GM19025 (cell line): ENCODE measurements at regions not wholly inside any gene's neighbourhood (a gene's known extent, or its start where the extent isn't known, plus 50 kb on each side); places are given as distances from the start of the nearest gene placed in this dataset.

Experiments used
- ATAC-seq: cut with Tn5 transposase; IDR thresholded peaks from one replicate; pipeline ENCODE4 v1.9.1; 2021; ENCODE audit warnings: mild to moderate bottlenecking, low read depth, moderate library complexity; ENCODE audit not compliant: unreplicated experiment

DNA sequence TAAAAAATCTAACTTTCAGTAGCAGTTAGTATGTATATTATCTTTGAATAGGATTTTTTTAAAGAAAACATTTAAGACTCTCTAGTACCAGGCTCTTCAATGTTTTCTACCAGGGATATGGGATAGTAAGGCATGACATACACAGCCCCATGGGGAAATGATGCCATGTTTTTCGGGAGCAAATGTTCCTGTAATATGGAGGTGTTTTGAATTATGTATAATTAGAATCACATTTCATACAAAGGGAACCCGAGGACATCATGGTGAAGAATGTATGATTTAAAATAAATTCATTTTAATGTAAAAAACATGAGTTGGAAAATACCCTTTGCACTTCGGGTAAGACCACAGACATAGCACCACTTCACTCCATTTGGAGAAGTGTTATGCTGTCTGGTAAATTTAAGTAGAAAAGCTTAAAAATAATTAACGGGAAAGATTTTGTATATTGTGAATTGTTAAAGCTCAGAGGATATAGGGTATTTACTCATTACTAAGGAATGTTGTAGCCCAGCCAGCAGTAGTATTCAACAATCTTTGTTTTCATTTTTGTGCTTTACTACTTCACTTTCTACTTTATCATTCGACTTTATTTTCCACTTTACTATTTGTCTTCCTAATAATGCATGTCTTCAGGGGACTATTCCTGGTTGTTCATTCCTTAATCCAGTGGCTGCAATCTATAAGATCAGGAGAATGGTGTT, 2050.7 kb downstream of the ARAP2 start:
- ATAC-seq = no peak

DNA sequence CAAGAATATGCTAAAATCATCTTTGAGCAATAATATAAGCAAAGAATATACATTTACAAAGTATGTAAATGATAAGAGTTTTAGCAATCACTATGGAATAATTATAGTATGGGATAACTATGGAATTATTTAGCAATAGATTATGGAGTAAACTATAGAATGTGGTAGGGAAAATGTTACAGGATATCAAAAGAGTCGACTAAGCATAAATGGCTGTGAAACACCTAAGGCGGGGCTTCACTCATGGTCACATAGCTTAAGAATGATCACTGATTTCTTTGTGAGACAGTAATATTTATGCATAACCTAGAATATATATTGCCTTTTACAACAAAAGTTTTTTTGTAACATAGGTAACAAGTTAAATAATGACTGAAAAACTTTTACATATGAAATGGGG, 2049.7 kb downstream of the ARAP2 start:
- no peak for ATAC-seq

DNA sequence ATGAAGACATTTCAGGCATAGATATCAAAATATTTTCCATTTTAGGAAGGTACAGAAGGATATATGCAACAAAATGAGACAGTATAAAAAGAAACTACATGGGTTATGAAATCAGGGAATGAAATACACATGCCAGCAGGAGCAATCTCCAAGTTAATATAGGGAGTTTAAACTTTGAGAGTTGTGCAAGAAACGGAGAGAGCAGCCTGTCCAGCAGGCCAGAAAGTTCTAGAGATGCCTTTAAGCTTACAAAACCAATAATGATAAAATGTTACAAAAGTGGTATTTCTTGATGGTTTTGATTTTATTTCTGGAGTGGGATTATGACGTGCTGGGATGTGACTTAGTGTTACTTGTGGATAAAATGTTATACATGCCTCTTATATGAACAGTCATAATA, 2047.9 kb downstream of the ARAP2 start:
- ATAC-seq = no peak

DNA sequence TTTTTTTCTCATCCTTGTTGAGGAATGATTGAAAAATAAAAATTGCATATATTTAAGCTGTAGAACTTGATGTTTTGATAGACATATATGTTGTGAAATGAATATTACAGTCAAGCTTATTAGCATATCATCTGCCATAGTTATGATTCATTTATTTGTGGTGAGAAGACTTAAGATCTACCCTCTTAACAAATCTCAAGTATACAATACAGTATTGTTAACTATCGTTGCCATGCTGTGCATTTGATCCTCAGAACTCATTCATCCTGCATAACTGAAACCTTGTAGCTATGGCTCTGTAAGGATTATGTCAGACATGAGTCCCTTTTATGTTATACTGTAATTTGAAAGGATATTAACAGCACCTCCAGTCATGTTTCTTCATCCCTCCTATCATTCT, 2045.3 kb downstream of the ARAP2 start:
- no peak for ATAC-seq

DNA sequence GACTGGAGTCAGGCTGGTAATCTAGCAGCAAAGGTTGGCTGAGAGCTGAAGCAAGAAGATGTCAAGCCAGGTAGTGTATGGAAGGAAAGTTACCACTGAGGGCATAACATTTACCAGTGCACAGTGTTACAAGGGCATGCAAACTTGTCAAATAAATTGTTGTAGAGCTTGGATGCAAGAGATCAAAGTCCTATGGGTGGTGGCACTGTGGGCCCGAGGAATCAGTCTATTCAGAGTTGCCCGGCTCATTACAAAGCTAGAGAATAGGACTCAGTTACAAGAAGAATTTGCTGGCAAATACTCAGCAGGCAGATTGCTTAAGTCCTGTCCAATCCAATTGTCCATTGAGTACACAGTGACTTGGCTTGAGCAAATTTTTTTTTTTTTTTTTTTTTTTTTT, 2043.8 kb downstream of the ARAP2 start:
- ATAC-seq = no peak

DNA sequence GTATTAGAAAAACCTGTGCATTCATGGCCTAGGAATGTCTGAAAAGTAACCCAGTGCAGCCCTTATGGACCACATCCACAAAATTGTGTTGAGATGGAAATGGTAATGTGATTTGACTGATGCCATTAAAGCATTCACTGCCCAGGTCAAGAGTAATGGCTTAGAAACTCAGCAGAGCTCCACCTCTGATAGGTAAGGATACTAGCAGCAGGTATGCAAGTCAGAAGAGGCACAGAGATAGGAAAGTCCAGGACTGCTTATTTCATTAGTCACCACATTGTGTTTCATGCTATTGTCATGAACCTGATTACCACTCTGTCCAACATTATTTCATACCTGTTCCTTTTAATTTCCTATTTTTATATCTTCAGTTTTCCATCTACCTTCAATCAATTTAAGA, 2042.2 kb downstream of the ARAP2 start:
- no peak for ATAC-seq

DNA sequence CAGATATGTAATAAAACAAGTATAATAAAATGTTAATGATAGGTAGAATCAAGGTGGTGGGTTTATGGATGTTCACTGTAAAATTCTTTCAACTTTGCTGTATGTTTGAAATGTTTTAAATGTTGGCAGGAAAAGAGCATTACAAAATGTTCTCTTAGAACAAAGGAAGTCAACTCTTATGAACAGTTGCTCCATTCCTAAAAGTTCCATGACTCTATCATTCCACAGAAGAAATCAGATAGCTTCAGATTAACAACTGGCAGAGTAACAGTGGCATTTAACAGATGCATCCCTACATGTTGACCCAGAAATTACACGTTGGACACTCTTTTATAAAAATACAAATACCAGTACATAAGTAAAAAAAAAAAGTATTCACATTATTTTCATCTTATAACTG, 2023.7 kb downstream of the ARAP2 start:
- ATAC-seq = no peak

DNA sequence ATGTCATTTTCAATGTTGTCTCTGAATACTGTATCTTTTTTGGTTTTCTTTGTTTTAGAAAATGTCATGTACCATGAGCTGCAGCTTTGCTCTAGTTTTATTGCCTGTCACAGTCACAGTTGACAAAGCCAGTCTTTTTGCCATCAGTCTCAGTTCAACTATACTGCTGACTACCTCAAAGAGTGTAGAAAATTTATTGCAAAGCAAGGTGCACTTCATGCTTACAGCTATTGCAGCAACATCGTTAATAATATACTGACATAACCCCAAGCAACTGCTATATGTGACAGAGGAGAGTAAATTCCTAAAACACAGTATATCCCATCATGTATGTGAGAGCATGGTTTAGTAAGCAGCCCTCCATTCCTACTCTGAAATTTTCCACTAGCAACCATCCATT, 2022.3 kb downstream of the ARAP2 start:
- ATAC-seq = no peak

DNA sequence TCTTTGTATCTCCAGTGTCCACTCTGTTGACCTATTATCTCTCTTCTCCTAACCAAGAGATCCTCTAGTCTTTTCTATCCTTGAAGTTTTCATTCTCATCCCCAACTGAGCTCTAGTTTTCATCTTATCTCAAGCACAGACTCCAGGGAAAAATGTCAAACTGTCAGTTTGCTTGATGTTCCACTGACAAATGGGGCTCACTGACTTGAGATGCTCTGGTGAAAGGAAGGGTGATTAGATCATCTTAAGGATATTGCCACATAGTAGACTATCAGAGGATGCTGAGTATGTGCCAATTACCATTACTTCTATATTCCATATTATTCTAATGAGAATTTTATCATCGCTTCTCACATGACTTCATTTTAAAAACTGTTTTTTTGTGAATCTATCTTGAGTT, 2008.2 kb downstream of the ARAP2 start:
- no peak for ATAC-seq

DNA sequence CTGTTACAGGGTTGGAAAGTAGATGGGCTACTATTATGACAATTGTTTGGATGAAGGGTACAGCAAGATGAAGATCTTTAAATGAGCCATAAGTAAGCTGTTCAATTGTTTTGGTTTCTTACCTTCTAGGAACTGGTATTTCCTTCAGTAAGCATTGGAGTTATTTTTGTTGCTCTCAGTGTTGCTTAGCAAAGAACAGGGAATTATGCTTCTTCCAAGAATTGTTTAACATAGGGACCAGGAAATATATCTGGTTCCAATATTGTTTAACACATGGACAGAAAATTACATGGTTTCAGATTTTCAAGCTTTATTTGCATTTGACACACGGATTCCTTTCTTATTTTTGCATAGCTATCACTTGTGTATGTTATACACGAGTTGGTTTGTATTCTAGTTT, 1999.0 kb downstream of the ARAP2 start:
- no peak for ATAC-seq

DNA sequence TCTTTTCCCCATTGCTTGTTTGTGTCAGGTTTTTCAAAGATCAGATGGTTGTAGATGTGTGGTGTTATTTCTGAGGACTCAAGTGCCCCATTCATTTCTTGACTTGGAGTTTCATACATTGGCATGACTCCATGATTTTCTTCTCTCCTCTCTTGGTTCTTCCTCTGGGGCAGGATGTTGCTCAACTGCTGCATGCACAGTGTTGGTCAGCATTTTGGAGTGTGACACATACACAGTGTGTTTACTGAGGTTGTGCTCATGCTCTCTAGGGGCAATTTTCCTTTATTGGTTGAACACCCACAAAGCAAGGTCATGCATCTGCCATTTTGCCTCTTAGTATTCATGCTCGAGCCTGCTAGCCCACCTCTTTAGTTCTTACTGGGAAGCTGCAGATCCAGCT, 1993.8 kb downstream of the ARAP2 start:
- no peak for ATAC-seq

DNA sequence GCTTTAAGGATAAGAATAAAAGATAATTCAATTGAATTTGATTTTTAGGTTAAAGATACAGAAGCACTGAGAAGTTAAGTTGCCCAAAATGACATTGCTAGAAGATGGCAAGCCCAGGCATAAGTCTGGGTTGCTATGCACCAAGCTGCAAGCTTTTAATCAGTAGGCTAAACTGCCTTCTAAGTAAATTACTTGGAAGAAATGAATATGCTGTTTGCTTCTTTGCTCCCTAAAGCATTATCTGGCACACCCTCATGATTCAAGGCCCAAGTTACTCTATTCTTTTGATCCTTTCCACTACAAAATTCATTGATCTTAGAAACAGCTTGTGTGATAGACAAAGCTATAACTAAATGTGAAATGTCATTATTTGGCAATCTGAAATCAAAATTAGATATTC, 1991.1 kb downstream of the ARAP2 start:
- ATAC-seq = no peak

DNA sequence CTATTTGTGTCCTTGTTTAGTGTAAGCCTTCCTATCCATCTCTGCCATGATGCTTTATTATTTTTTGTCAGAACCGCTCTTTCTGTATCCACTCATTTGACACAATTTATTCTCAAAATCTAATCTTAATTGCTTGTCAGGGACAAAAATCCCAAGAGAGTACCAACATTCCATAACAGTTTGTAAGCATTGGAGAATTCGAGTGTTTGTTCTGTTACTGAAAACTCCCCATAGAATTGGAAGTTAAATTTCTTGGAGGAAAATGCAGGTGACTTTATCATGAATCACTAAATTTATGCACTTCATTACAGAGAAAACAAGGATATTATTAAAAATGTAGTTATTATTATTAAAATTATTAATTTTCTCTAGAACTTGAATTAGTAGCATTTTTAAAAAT, 1986.1 kb downstream of the ARAP2 start:
- ATAC-seq = no peak

DNA sequence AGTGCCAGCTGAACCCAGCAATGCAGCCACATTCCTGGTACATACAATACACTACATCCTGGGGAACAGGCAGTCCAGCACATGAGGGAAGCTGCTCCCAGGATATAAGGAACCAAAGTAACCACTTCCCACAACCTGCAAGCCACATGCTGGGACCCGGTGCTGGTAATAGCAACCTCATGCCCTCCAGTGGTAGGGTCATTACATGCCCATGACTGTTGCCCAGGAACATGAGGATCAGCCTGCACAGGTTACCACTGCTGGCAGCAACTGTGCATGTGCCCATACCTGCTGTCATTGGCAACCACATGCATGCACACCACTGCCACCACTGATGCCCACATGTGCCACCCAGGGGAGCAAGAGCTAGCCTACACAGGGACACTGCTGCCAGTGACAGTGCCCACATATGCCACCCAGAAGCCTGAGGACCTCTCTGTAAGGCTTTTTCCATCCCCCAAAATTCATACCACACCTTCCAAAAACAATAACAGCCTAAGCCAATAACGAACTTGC, 1982.5 kb downstream of the ARAP2 start:
- no peak for ATAC-seq

DNA sequence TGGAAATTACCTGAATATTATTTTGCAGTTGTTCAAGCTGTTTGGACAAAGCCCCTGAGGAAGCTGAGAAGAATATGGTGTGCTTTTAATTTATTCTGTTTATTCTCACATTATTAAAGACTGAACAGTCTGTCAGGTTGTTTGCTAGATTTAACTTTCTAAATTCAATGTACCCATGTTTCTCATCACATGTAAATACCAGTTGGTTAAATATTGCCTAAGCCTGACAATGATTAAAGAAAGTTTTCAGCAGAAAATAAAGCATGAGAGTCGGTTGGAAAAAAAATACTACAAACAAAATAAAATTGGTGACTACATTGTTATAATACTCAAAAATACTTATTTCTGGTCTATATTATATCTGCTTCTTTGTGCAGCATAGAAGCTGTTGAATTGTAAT, 1974.7 kb downstream of the ARAP2 start:
- no peak for ATAC-seq

DNA sequence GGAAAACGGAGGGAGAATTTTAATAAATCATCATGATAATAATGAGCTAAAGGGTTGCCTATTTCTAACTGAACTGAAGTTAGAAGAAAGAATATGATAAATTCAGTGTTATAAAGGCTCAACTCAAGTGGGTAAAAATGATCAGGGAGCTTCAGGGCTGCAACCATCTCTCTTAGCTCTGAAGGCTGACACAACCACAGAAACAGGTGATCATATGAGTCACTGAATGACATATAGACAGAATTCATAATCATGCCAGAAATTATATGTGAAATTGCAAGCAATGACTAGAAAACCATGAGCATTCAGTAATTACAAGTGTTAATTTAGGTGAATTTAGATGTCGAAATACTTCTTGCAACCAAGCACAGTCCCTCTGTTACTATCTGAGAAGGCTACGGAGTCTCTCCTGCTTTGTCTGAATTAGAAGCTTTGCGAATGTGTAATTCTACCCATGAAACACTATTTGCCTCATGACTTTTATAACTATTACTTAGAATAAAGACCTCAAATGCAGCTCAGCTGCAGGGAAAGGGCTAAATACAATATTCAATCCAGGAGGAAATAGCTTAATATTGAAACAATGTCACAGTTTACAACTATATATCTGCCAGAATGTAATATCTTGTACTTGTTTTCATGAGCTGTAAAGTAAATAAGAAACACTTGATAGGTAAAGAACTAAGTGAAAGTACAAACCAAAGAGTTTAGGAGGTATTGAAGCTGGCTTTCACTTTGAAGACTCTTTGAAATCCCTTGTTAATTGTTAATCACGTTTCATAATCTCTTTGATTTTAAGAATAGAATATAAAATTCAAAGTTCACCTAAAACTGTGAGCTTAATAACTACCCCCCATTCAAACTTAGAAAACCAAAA, 1972.6 kb downstream of the ARAP2 start:
- no peak for ATAC-seq

DNA sequence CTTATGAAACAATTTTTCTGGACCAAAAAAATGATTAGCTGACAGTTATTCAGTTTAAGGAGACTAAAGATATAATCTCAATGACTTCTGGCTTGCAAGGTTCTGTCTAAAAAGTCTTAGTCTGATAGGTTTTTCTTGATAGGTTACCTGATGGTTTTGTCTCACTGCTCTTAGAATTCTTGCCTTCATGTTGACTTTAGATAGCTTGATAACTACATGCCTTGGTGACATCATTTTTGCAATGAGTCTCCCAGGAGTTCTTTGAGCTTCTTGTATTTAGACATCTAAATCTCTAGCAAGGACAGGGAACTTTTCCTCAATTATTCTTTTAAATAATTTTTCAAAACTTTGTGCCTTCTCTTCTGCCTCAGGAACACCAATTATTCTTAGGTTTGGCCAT, 1965.3 kb downstream of the ARAP2 start:
- ATAC-seq = no peak

DNA sequence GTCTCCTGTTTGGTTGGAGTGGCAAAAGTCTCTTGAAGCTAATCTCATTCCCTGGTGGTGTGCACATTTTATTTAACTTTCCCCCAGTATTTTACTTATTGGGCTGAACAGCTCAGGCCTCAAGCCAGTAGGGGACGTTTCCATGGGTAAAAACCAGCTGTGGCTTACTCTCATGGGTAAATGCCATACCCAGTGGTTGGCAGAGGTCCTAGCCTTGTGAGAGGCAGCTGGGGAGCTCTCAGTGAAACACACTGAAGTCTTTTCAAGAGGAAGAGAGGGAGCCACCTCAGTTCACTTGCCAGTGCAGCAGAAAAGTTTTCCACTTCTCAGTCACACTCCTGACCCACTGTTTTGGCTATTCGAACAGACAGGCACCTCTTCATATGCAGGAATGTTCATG, 1964.2 kb downstream of the ARAP2 start:
- no peak for ATAC-seq

DNA sequence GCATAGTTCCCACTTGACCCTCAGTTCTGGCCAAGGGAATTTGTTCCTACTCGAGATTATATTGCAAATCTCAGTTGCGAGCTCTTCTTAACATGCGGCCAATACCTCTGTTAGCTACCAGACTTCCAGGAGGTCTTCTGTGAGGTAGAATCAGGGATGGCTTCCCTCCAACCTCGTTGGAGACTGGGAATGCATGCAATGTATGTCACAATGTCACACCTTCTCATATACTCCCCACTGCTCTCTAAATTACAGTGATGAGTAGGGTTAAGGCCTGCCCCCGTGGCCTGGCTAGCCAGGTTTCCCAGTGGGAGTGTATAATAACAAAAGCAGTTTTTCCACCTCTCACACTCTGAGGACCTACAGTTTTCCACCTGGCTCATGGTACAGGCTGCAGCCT, 1962.5 kb downstream of the ARAP2 start:
- ATAC-seq = no peak

DNA sequence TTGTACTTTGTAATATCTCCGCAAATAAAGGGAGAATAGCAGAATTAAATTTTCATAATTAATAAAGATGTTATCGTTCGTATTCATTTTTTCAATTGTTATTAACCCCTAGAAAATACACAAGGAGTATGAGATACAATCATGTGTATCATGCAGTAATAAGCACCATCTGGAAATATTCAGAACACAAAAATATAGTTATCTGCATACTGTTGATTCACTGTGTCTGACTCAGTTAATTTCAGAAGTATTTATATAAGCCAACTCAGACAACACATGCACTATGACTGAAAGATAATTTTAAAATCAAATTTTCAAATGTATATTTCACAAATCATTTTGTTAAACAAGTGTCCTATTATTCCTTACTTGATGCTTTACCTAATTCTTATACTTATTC, 1954.8 kb downstream of the ARAP2 start:
- ATAC-seq = no peak

DNA sequence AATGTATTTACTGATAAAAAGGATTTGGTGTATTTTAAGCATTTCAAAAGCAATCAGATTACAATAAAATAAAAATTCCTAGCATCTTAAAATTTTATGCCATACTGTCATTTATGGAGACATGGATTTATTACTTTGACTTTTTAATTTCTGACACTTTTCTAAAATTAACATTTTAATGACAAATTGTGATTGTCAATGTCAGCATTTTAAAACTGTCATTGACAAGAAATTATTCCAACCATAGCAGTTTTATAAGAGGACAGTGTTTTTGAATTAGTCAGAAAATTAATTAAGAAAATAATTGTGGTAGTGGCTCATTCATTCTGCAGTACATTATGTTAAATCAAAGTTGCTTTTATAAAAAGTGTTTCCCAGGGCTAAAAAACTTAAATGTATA, 1954.4 kb downstream of the ARAP2 start:
- ATAC-seq = no peak

DNA sequence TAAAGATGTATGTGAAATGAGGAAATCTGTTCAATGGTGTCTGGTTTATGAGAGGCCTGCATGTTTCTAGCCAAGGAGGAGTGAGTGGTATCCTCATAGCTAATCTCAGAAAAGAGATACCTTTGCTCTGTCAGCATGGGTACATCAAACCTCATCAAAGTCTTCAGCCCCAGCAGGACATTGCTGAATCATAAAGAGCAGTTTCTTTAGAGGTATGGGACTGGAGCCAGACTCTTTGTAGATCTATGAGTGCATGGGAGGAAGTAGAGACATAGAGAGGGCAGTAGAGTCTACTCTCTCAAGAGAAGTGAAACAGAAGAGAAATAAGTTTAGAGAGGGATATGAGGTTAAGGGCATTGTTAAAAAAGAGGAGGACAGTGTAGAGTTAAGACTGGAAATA, 1950.9 kb downstream of the ARAP2 start:
- ATAC-seq = no peak
